ENCODE measurements at regions not wholly inside any gene's neighbourhood (a gene's known extent, or its start where the extent isn't known, plus 50 kb on each side); places are given as distances from the start of the nearest gene placed in this dataset.
A peak's percentile ranks its signal among the peaks of the same experiment; 100 is the strongest.

GRCh38 chr7:38105874-38106483 is 72.1 kb upstream of the STARD3NL start:
- TF ChIP-seq CTCF (IDR thresholded peaks at IDR 0.05; ENCODE audit: insufficient read depth, low read length) (peak; percentile 26), REST (IDR thresholded peaks at IDR 0.05; ENCODE audit: insufficient replicate concordance, low read depth) (no peak), GABPA (IDR thresholded peaks at IDR 0.05; ENCODE audit: low read depth) (no peak), POLR2AphosphoS5 (IDR thresholded peaks at IDR 0.05; ENCODE audit: low read depth) (no peak)
- Histone ChIP-seq H3K4me3 (replicated peaks; ENCODE audit: insufficient read depth, low read length) (no peak overlapping the region), H3K27me3 (ENCODE audit: insufficient read depth, poor library complexity, severe bottlenecking) (no peaks in the 10 kb centered on the region), H3K27ac (replicated peaks) (no peak overlapping the region)
- DNase-seq (ENCODE audit: low read depth in 1 of 2, low spot score in 1 of 2) = peak; percentile 8 to 22

GRCh38 chr7:38107486-38107893 is 70.6 kb upstream of the STARD3NL start:
- no peak for TF ChIP-seq GABPA (IDR thresholded peaks at IDR 0.05; ENCODE audit: low read depth)
- TF ChIP-seq POLR2AphosphoS5 (IDR thresholded peaks at IDR 0.05; ENCODE audit: low read depth) = no peak
- TF ChIP-seq REST (IDR thresholded peaks at IDR 0.05; ENCODE audit: insufficient replicate concordance, low read depth) = no peak
- TF ChIP-seq CTCF (IDR thresholded peaks at IDR 0.05; ENCODE audit: insufficient read depth, low read length) = peak; percentile 74
- no peak for TF ChIP-seq SPI1 (IDR thresholded peaks at IDR 0.05; ENCODE audit: borderline replicate concordance, low read depth)
- Histone ChIP-seq H3K4me3 (replicated peaks; ENCODE audit: insufficient read depth, low read length) (no peak overlapping the region), H3K27ac (replicated peaks) (no peak overlapping the region), H3K27me3 (ENCODE audit: insufficient read depth, poor library complexity, severe bottlenecking) (no peaks in the 10 kb centered on the region)
- peak; percentile 35 to 73 for DNase-seq (ENCODE audit: low read depth in 1 of 2, low spot score in 1 of 2)

GRCh38 chr7:38112075-38112474 is 66.0 kb upstream of the STARD3NL start:
- DNase-seq (ENCODE audit: low read depth in 1 of 2, low spot score in 1 of 2) = no peak
- Histone ChIP-seq H3K27ac (replicated peaks) (no peak overlapping the region), H3K4me3 (replicated peaks; ENCODE audit: insufficient read depth, low read length) (no peak overlapping the region), H3K27me3 (ENCODE audit: insufficient read depth, poor library complexity, severe bottlenecking) (no peaks in the 10 kb centered on the region)
- TF ChIP-seq SPI1 (IDR thresholded peaks at IDR 0.05; ENCODE audit: borderline replicate concordance, low read depth) (no peak), REST (IDR thresholded peaks at IDR 0.05; ENCODE audit: insufficient replicate concordance, low read depth) (no peak), POLR2AphosphoS5 (IDR thresholded peaks at IDR 0.05; ENCODE audit: low read depth) (no peak), CTCF (IDR thresholded peaks at IDR 0.05; ENCODE audit: insufficient read depth, low read length) (no peak), GABPA (IDR thresholded peaks at IDR 0.05; ENCODE audit: low read depth) (no peak)
